ENCODE measurements at regions not wholly inside any gene's neighbourhood (a gene's known extent, or its start where the extent isn't known, plus 50 kb on each side); places are given as distances from the start of the nearest gene placed in this dataset.

DNA sequence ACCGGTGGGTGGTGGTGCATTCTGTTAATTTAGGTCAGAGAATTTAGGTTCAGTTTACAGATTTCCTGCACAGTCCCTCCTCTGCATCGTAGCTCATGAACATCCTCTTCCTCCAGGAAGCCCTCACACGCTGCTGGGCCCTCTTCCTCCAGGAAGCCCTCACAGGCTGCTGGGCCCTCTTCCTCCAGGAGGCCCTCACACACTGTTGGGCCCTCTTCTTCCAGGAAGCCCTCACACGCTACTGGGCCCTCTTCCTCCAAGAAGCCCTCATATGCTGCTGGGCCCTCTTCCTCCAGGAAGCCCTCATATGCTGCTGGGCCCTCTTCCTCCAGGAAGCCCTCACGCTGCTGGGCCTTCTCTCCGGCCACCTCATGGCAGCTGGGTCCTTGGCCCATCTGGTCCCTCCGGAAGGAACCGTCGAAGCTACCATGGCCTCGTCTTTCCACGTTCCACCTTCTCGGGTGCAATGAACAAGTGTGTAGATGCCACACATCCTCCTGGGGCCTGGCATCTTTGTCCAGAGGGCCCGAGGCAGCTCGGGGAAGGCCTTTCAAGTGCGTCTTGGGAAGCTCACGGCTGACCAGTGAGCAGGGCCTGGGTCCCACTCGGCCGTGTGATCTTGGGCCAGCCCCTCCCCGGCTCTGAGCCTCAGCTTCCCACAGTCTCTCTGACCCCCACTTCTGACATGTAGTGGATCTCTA lies 58.9 kb upstream of the PPARA start:
- TF ChIP-seq EZH2phosphoT487 (conservative IDR thresholded peaks at IDR 0.05; ENCODE audit: low read length): no peak
- TF ChIP-seq, protein P1, sequence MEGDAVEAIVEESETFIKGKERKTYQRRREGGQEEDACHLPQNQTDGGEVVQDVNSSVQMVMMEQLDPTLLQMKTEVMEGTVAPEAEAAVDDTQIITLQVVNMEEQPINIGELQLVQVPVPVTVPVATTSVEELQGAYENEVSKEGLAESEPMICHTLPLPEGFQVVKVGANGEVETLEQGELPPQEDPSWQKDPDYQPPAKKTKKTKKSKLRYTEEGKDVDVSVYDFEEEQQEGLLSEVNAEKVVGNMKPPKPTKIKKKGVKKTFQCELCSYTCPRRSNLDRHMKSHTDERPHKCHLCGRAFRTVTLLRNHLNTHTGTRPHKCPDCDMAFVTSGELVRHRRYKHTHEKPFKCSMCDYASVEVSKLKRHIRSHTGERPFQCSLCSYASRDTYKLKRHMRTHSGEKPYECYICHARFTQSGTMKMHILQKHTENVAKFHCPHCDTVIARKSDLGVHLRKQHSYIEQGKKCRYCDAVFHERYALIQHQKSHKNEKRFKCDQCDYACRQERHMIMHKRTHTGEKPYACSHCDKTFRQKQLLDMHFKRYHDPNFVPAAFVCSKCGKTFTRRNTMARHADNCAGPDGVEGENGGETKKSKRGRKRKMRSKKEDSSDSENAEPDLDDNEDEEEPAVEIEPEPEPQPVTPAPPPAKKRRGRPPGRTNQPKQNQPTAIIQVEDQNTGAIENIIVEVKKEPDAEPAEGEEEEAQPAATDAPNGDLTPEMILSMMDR (IDR thresholded peaks at IDR 0.05; ENCODE audit: insufficient read depth, low read length, poor library complexity, severe bottlenecking): no peak

Measured in SU-DHL-6 (cell line).